Neuronal stem cell (in vitro differentiated cells): ENCODE measurements at regions not wholly inside any gene's neighbourhood (a gene's known extent, or its start where the extent isn't known, plus 50 kb on each side); places are given as distances from the start of the nearest gene placed in this dataset.

ENCODE experiments used
- DNase-seq: peaks from one replicate; pipeline ENCODE4 v3.0.0-alpha.2; 2013; ENCODE audit warnings: low spot score
- H2AFZ ChIP-seq: one replicate; pipeline ENCODE4 v1.6.1; 2013; ENCODE audit warnings: mild to moderate bottlenecking, low read length, inconsistent platforms
- H2AK5ac ChIP-seq: 2 replicates; pipeline ENCODE4 v1.6.1; 2013; ENCODE audit warnings: low read depth, mild to moderate bottlenecking, inconsistent platforms, low read length, moderate library complexity, mixed read lengths
- H2BK120ac ChIP-seq: 2 replicates; pipeline ENCODE4 v1.6.1; 2013; ENCODE audit warnings: low read depth, mild to moderate bottlenecking, inconsistent platforms, low read length, moderate library complexity, mixed read lengths
- H2BK12ac ChIP-seq: one replicate; pipeline ENCODE4 v1.6.1; 2013; ENCODE audit warnings: low read length, inconsistent platforms
- H2BK15ac ChIP-seq: 2 replicates; pipeline ENCODE4 v1.6.1; 2013; ENCODE audit warnings: mild to moderate bottlenecking, low read length, inconsistent platforms, mixed read lengths
- H2BK5ac ChIP-seq: one replicate; pipeline ENCODE4 v1.6.1; 2013; ENCODE audit warnings: inconsistent platforms, mild to moderate bottlenecking, low read length, moderate library complexity
- H3K14ac ChIP-seq: one replicate; pipeline ENCODE4 v1.6.1; 2013; ENCODE audit warnings: low read length, inconsistent platforms
- H3K18ac ChIP-seq: 2 replicates; pipeline ENCODE4 v1.6.1; 2013; ENCODE audit warnings: low read length, inconsistent platforms
- H3K23ac ChIP-seq: 2 replicates; pipeline ENCODE4 v1.6.1; 2013; ENCODE audit warnings: low read depth, mild to moderate bottlenecking, mixed read lengths, low read length, inconsistent platforms; ENCODE audit not compliant: poor library complexity
- H3K27ac ChIP-seq: replicated peaks from 3 replicates; pipeline ENCODE4 v1.5.1; 2013; ENCODE audit warnings: low read length, inconsistent platforms
- H3K27me3 ChIP-seq, 3 experiments: 2 replicates each; pipeline ENCODE4 v1.6.1; 2013; ENCODE audit warnings: low read length in 3 of 3, mild to moderate bottlenecking in 2 of 3, inconsistent platforms in 1 of 3, low read depth in 1 of 3, mixed read lengths in 1 of 3, moderate library complexity in 1 of 3; ENCODE audit not compliant: control insufficient read depth in 3 of 3, insufficient read depth in 3 of 3
- H3K36me3 ChIP-seq, 2 donors: replicated peaks in 1 of 2; 2 replicates each; pipeline ENCODE4 v1.6.1; 2013; ENCODE audit warnings: low read length in 2 of 2; ENCODE audit not compliant: control insufficient read depth in 2 of 2, insufficient read depth in 2 of 2
- H3K4ac ChIP-seq: 2 replicates; pipeline ENCODE4 v1.6.1; 2013; ENCODE audit warnings: inconsistent platforms, mild to moderate bottlenecking, low read length, moderate library complexity
- H3K4me1 ChIP-seq, 2 donors: 1 replicate in 1 of 2; 2 replicates in 1 of 2; pipeline ENCODE4 v1.6.1; 2013; ENCODE audit warnings: low read length in 2 of 2, low read depth in 1 of 2; ENCODE audit not compliant: control insufficient read depth in 2 of 2, insufficient read depth in 1 of 2
- H3K4me2 ChIP-seq: one replicate; pipeline ENCODE4 v1.6.1; 2013; ENCODE audit warnings: mild to moderate bottlenecking, low read length, inconsistent platforms; ENCODE audit not compliant: insufficient read depth, poor library complexity, severe bottlenecking
- H3K4me3 ChIP-seq, 2 donors: 2 replicates each; pipeline ENCODE4 v1.5.1; 2013; ENCODE audit warnings: low read length in 2 of 2, mild to moderate bottlenecking in 2 of 2, inconsistent platforms in 1 of 2, moderate library complexity in 1 of 2
- H3K79me1 ChIP-seq: one replicate; pipeline ENCODE4 v1.6.1; 2013; ENCODE audit warnings: low read depth, mild to moderate bottlenecking, inconsistent platforms, low read length, moderate library complexity
- H3K9ac ChIP-seq: one replicate; pipeline ENCODE4 v1.6.1; 2013; ENCODE audit warnings: mild to moderate bottlenecking, low read depth, low read length, inconsistent platforms; ENCODE audit not compliant: poor library complexity
- H3K9me3 ChIP-seq, 2 donors: replicated peaks in 1 of 2; 2 replicates each; pipeline versions ENCODE3 to v1.6.1; 2013; ENCODE audit warnings: low read length in 2 of 2, mild to moderate bottlenecking in 2 of 2, inconsistent platforms in 1 of 2, low read depth in 1 of 2, mixed read lengths in 1 of 2, moderate library complexity in 1 of 2; ENCODE audit not compliant: control insufficient read depth in 2 of 2, insufficient read depth in 1 of 2
- H4K8ac ChIP-seq: one replicate; pipeline ENCODE4 v1.6.1; 2013; ENCODE audit warnings: low read depth, mild to moderate bottlenecking, inconsistent platforms, low read length, moderate library complexity
- H4K91ac ChIP-seq: one replicate; pipeline ENCODE4 v1.6.1; 2013; ENCODE audit warnings: low read length, low read depth, mild to moderate bottlenecking, inconsistent platforms; ENCODE audit not compliant: poor library complexity
- WGBS, 2 donors: extraction: QIAGEN DNeasy Blood & Tissue Kit; methylation state at CpG; one replicate each; pipeline ENCODE4 v1.1.7; 2013; ENCODE audit warnings: missing lambda C conversion rate in 2 of 2, mixed read lengths in 1 of 2; ENCODE audit not compliant: insufficient read length in 2 of 2, insufficient replicate concordance in 1 of 2; ENCODE audit errors: extremely low coverage in 2 of 2; 5-methylcytosine and 5-hydroxymethylcytosine counted together

DNA sequence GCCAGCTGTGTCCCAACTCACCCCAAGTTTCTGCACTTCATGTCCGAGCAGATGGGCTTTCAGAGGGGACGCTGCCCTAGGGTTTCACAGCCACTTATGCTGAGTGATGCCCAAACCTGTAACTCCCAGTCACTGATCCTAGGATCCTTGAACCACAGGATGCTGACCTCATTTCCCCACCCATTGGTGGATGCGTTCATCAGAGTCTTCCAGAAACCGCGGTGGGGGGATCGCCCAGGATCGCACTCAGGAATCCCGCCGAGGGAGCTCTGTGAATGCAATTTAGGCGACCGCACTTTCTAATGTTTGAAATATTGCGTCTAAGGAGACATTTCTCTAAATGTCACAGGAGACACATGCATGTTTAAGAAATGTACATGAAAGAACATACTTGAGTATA lies 212.3 kb upstream of the IRX4 start:
- Histone ChIP-seq H3K9ac (no peak overlapping the region), H2BK120ac (no peak overlapping the region), H2AFZ (no peak overlapping the region), H2BK12ac (no peak overlapping the region), H3K27ac (no peak overlapping the region), H3K27me3 (no peaks in the 10 kb centered on the region), H3K36me3 (no peaks in the 10 kb centered on the region), H3K79me1 (no peaks in the 10 kb centered on the region), H4K91ac (no peak overlapping the region), H2BK5ac (no peak overlapping the region), H3K4me2 (no peak overlapping the region), H3K18ac (no peak overlapping the region), H3K9me3 (no peaks in the 10 kb centered on the region), H3K4ac (no peak overlapping the region), H3K4me1 (no peaks in the 10 kb centered on the region), H4K8ac (no peak overlapping the region), H2BK15ac (no peak overlapping the region), H3K14ac (no peak overlapping the region), H3K23ac (no peak overlapping the region), H2AK5ac (no peak overlapping the region), H3K4me3 (no peak overlapping the region)
- no peak for DNase-seq
- WGBS, 2 donors: no CpG with 5 or more reads among the region's 12 CpGs

DNA sequence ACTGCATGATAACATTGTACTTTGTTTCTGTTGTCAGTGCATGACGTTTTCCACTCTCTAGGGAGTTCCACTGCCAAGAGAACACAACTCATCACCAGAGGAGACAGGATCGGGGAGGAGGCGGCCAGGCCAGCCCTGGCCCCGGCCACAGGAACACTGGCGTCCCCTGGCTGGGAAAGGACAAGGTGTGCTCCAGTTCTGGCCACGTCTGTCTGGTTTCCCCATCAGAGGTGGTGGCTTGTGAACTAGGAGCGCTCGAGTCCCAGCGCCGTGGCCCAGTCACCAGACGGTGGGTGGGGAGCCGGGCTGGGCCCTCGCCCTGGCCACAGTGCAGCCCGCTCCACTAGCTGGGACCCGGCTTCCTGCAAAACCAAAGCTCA lies 211.9 kb upstream of the IRX4 start:
- Histone ChIP-seq H2BK15ac (no peak overlapping the region), H3K36me3 (no peaks in the 10 kb centered on the region), H2AFZ (no peak overlapping the region), H3K4me2 (no peak overlapping the region), H4K8ac (no peak overlapping the region), H3K27ac (no peak overlapping the region), H3K9me3 (no peaks in the 10 kb centered on the region), H3K18ac (no peak overlapping the region), H2BK120ac (no peak overlapping the region), H3K27me3 (no peaks in the 10 kb centered on the region), H2BK12ac (no peak overlapping the region), H2BK5ac (no peak overlapping the region), H3K14ac (no peak overlapping the region), H3K4me1 (no peaks in the 10 kb centered on the region), H4K91ac (no peak overlapping the region), H3K79me1 (no peaks in the 10 kb centered on the region), H3K4me3 (no peak overlapping the region), H3K23ac (no peak overlapping the region), H2AK5ac (no peak overlapping the region), H3K9ac (no peak overlapping the region), H3K4ac (no peak overlapping the region)
- no CpG with 5 or more reads among the region's 15 CpGs for WGBS, 2 donors
- DNase-seq: no peak

DNA sequence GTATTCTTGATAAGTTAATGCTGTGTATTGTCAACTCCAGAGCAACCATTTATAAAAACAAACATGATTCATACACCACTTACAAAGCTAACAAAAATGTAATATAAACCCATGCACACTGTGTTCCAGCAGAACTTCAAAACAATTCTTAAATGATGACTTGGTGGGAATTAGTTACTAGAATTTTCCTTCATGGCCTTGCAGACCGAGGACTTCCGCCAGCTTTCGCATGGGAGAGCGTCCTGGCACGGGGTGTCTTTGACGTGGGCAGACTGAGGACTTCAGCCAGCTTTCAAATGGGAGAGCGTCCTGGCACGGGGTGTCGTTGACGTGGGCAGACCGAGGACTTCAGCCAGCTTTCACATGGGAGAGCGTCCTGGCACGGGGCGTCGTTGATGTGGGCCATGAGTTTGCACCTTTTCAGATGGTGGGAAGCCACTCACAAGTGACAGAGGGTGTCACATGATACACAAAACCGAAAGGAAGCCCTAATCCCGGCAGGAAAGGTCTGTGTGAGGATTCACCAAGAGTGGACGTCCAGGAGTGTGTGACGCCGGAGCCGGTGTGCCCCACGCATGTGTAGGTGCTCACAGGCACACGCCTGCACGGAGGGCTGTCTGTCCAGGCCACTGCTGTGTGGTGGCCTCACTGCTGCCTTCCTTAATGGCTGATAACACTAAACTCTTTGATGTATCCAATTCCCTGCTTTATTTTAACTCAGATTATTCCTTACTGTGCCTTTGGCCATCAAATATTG lies 211.3 kb upstream of the IRX4 start:
- Histone ChIP-seq H3K18ac (no peak overlapping the region), H2BK120ac (no peak overlapping the region), H3K4me1 (no peaks in the 10 kb centered on the region), H4K91ac (no peak overlapping the region), H3K79me1 (no peaks in the 10 kb centered on the region), H3K23ac (peak overlapping the region; percentile 29), H3K9me3 (peaks cover 0 to under 1% of the 10 kb centered on the region in 2 donors), H3K4ac (no peak overlapping the region), H3K9ac (no peak overlapping the region), H3K36me3 (no peaks in the 10 kb centered on the region), H3K27me3 (no peaks in the 10 kb centered on the region), H3K14ac (no peak overlapping the region), H2BK5ac (no peak overlapping the region), H2BK15ac (no peak overlapping the region), H3K27ac (no peak overlapping the region), H2AK5ac (no peak overlapping the region), H4K8ac (no peak overlapping the region), H2AFZ (no peak overlapping the region), H2BK12ac (no peak overlapping the region), H3K4me2 (no peak overlapping the region), H3K4me3 (peak overlapping the region in 1 of 2 donors; percentile 18)
- no peak for DNase-seq
- no CpG with 5 or more reads among the region's 24 CpGs for WGBS, 2 donors

- Histone ChIP-seq H2AK5ac (no peak overlapping the region), H3K4me2 (no peak overlapping the region), H3K27me3 (no peaks in the 10 kb centered on the region), H3K4ac (no peak overlapping the region), H2AFZ (no peak overlapping the region), H3K36me3 (no peaks in the 10 kb centered on the region), H2BK12ac (no peak overlapping the region), H3K4me3 (no peak overlapping the region), H4K91ac (no peak overlapping the region), H2BK5ac (no peak overlapping the region), H3K79me1 (no peaks in the 10 kb centered on the region), H3K18ac (no peak overlapping the region), H3K9me3 (peaks cover 0 to 3% of the 10 kb centered on the region in 2 donors), H2BK120ac (no peak overlapping the region), H3K27ac (no peak overlapping the region), H2BK15ac (no peak overlapping the region), H3K23ac (no peak overlapping the region), H4K8ac (no peak overlapping the region), H3K9ac (no peak overlapping the region), H3K14ac (no peak overlapping the region), H3K4me1 (peaks cover 0 to 3% of the 10 kb centered on the region in 2 donors)
- WGBS, 2 donors: no CpG with 5 or more reads among the region's 4 CpGs
- no peak for DNase-seq
Observed at GRCh38 chr5:2091921-2092320, 209.2 kb upstream of the IRX4 start.
